ENCODE measurements at regions not wholly inside any gene's neighbourhood (a gene's known extent, or its start where the extent isn't known, plus 50 kb on each side); places are given as distances from the start of the nearest gene placed in this dataset.
"Not testable (repeated sequence)": the region's sequence is repeated elsewhere in the genome, so short reads cannot be mapped to it uniquely, and the experiment has no call there.

GRCh38 chr17:20851591-20852238 lies 191.1 kb downstream of the USP22 start:
- TF ChIP-seq CTCF, POLR2A (IDR thresholded peaks at IDR 0.05): not testable (repeated sequence)

All from adrenal gland (tissue), 5 donors.